HG03565 (cell line): ENCODE measurements at regions not wholly inside any gene's neighbourhood (a gene's known extent, or its start where the extent isn't known, plus 50 kb on each side); places are given as distances from the start of the nearest gene placed in this dataset.
A peak's percentile ranks its signal among the peaks of the same experiment; 100 is the strongest.

Experiments used
- ATAC-seq: cut with Tn5 transposase; IDR thresholded peaks from one replicate; pipeline ENCODE4 v1.9.1; 2021; ENCODE audit warnings: mild to moderate bottlenecking, moderate library complexity; ENCODE audit not compliant: unreplicated experiment

- ATAC-seq = no peak
Observed at GRCh38 chr4:143273160-143273917, 63.3 kb upstream of the GAB1 start.

GRCh38 chr4:143280861-143281260 lies 55.8 kb upstream of the GAB1 start:
- ATAC-seq = no peak

GRCh38 chr4:143281507-143282190 lies 55.0 kb upstream of the GAB1 start:
- ATAC-seq = peak; percentile 68

GRCh38 chr4:143282211-143282707 lies 54.4 kb upstream of the GAB1 start:
- no peak for ATAC-seq

GRCh38 chr4:143285696-143286437 lies 50.8 kb upstream of the GAB1 start:
- no peak for ATAC-seq

GRCh38 chr4:143286701-143287571 lies 49.7 kb upstream of the GAB1 start:
- ATAC-seq = no peak
